OCI-LY7 (cell line): ENCODE measurements at regions not wholly inside any gene's neighbourhood (a gene's known extent, or its start where the extent isn't known, plus 50 kb on each side); places are given as distances from the start of the nearest gene placed in this dataset.

Experiments
- BruUV-seq: library from RNA; stranded (reverse); fragments of 400-500 nt; replicated peaks from 2 replicates; lab custom pipeline; 2021; lab: Mats Ljungman, UMichigan
- CTCF ChIA-PET: fragments of 300-600 bp; sonication (Branson Sonifier 250); formaldehyde crosslinking; loops from one replicate; lab custom pipeline; 2022; ENCODE audit warnings: antibody characterized with exemption; ENCODE audit not compliant: unreplicated experiment; lab: Charles Lee
- POLR2A ChIA-PET: fragments of 300-600 bp; sonication (Branson Sonifier 250); formaldehyde crosslinking; loops from one replicate; lab custom pipeline; 2022; ENCODE audit warnings: antibody characterized with exemption; lab: Charles Lee
- DNase-seq: peaks from one replicate; pipeline ENCODE4 v3.0.0-alpha.2; 2015; ENCODE audit warnings: low spot score
- H2AFZ ChIP-seq: fragments of 200-600 bp; sonication (generic), shearing (Covaris generic); 2 replicates; pipeline ENCODE4 v1.6.1; 2014; ENCODE audit warnings: mild to moderate bottlenecking, antibody characterized with exemption, low read length, moderate library complexity
- H3K27ac ChIP-seq: fragments of 200-600 bp; sonication (generic); 2 replicates; pipeline ENCODE4 v1.5.1; 2014; ENCODE audit warnings: mixed run types, low read depth, mild to moderate bottlenecking, moderate library complexity, low read length, inconsistent platforms; ENCODE audit not compliant: poor library complexity, severe bottlenecking
- H3K36me3 ChIP-seq: fragments of 200-600 bp; sonication (generic); 2 replicates; pipeline ENCODE4 v1.6.1; 2014; ENCODE audit warnings: mild to moderate bottlenecking, antibody characterized with exemption, low read length, moderate library complexity, mixed read lengths; ENCODE audit not compliant: insufficient read depth
- H3K4me1 ChIP-seq: fragments of 200-600 bp; sonication (generic); 2 replicates; pipeline ENCODE4 v1.5.1; 2014; ENCODE audit warnings: mild to moderate bottlenecking, low read length; ENCODE audit not compliant: insufficient read depth, poor library complexity, severe bottlenecking
- H3K4me2 ChIP-seq: fragments of 200-600 bp; sonication (generic); 2 replicates; pipeline ENCODE4 v1.6.1; 2014; ENCODE audit warnings: mild to moderate bottlenecking, low read length
- H3K4me3 ChIP-seq: fragments of 200-600 bp; sonication (generic); 2 replicates; pipeline ENCODE4 v1.5.1; 2014; ENCODE audit warnings: mild to moderate bottlenecking, low read depth, low read length; ENCODE audit not compliant: poor library complexity, severe bottlenecking
- H3K79me2 ChIP-seq: fragments of 200-600 bp; sonication (generic); 2 replicates; pipeline ENCODE4 v1.6.1; 2016; ENCODE audit warnings: low read depth, mild to moderate bottlenecking, low read length, moderate library complexity, mixed read lengths; ENCODE audit not compliant: insufficient read depth
- H3K9me2 ChIP-seq: fragments of 200-600 bp; sonication (generic); 2 replicates; pipeline ENCODE4 v1.6.1; 2016; ENCODE audit warnings: mild to moderate bottlenecking, low read length, mixed read lengths; ENCODE audit not compliant: insufficient read depth
- H3K9me3 ChIP-seq: fragments of 200-600 bp; sonication (generic); 2 replicates; pipeline ENCODE4 v1.6.1; 2014; ENCODE audit warnings: mild to moderate bottlenecking, mixed run types, low read length, mixed read lengths
- H4K20me1 ChIP-seq: fragments of 200-600 bp; sonication (generic); 2 replicates; pipeline ENCODE4 v1.6.1; 2014; ENCODE audit warnings: mild to moderate bottlenecking, antibody characterized with exemption, low read length, moderate library complexity, mixed read lengths; ENCODE audit not compliant: insufficient read depth
- CTCF ChIP-seq: fragments of 200-600 bp; sonication (generic); conservative IDR thresholded peaks from 2 replicates; pipeline ENCODE4 v1.5.1; 2014; ENCODE audit warnings: mild to moderate bottlenecking, antibody characterized with exemption, low read length, moderate library complexity, mixed read lengths
- EZH2phosphoT487 ChIP-seq: fragments of 200-600 bp; sonication (generic); IDR thresholded peaks from 2 replicates; pipeline ENCODE4 v1.6.1; 2018; ENCODE audit warnings: low read depth, borderline replicate concordance, mild to moderate bottlenecking, mixed run types, antibody characterized with exemption, low read length, moderate library complexity, mixed read lengths
- intact Hi-C: fragments of 100-400 bp; cut with micrococcal nuclease; formaldehyde crosslinking; loops from one replicate; pipeline ENCODE4 v1.10.0; 2022; ENCODE audit not compliant: unreplicated experiment

GRCh38 chr10:53269482-53269881 lies 496.9 kb upstream of the MBL2 start:
- CTCF ChIA-PET: no interaction called here
- no peaks in the 10 kb centered on the region for H3K4me1 ChIP-seq

GRCh38 chr10:53260213-53260612 lies 487.6 kb upstream of the MBL2 start:
- Histone ChIP-seq H3K9me2 (no peaks in the 10 kb centered on the region), H2AFZ (no peak overlapping the region), H3K79me2 (no peaks in the 10 kb centered on the region), H3K4me2 (no peak overlapping the region), H3K4me3 (no peak overlapping the region), H4K20me1 (no peaks in the 10 kb centered on the region), H3K9me3 (no peaks in the 10 kb centered on the region), H3K4me1 (no peaks in the 10 kb centered on the region), H3K36me3 (no peaks in the 10 kb centered on the region), H3K27ac (no peak overlapping the region)
- ChIA-PET CTCF (no interaction called here), POLR2A (no interaction called here)
- DNase-seq: no peak
- intact Hi-C loops: no loop called here
- no peak for TF ChIP-seq EZH2phosphoT487
- no peak for TF ChIP-seq CTCF
- BruUV-seq: no TSS peak

More at GRCh38 chr10:53269482-53269881, 496.9 kb upstream of the MBL2 start:
- Histone ChIP-seq H3K9me2 (no peaks in the 10 kb centered on the region), H3K36me3 (no peaks in the 10 kb centered on the region), H4K20me1 (no peaks in the 10 kb centered on the region), H3K27ac (no peak overlapping the region), H3K4me3 (no peak overlapping the region), H2AFZ (no peak overlapping the region), H3K79me2 (no peaks in the 10 kb centered on the region), H3K4me2 (no peak overlapping the region), H3K9me3 (no peaks in the 10 kb centered on the region)
- intact Hi-C loops: no loop called here
- POLR2A ChIA-PET: no interaction called here
- DNase-seq: no peak
- no peak for TF ChIP-seq EZH2phosphoT487
- no peak for TF ChIP-seq CTCF
- no TSS peak for BruUV-seq

GRCh38 chr10:53256623-53257022 lies 484.0 kb upstream of the MBL2 start:
- no TSS peak for BruUV-seq
- H3K4me2 ChIP-seq: no peak overlapping the region
- H4K20me1 ChIP-seq: no peaks in the 10 kb centered on the region
- intact Hi-C loops: no loop called here
- H2AFZ ChIP-seq: no peak overlapping the region
- ChIA-PET POLR2A (interaction anchor here (0.8 to 1.4 kb wide), 2 partner anchors 10 to 12 kb away, joined by 3 read pairs; no protein-coding TSS in a partner anchor), CTCF (no interaction called here)
- H3K36me3 ChIP-seq: no peaks in the 10 kb centered on the region
- DNase-seq: no peak
- TF ChIP-seq EZH2phosphoT487 (no peak), CTCF (no peak)
- no peaks in the 10 kb centered on the region for H3K79me2 ChIP-seq
- H3K9me3 ChIP-seq: no peaks in the 10 kb centered on the region
- no peak overlapping the region for H3K27ac ChIP-seq
- no peaks in the 10 kb centered on the region for H3K9me2 ChIP-seq
- no peak overlapping the region for H3K4me3 ChIP-seq
- H3K4me1 ChIP-seq: no peaks in the 10 kb centered on the region
